ENCODE measurements at regions not wholly inside any gene's neighbourhood (a gene's known extent, or its start where the extent isn't known, plus 50 kb on each side); places are given as distances from the start of the nearest gene placed in this dataset.

- no peak for DNase-seq
- H2AFZ ChIP-seq (ENCODE audit: low read length), result no peak overlapping the region
These were observed 219.3 kb upstream of the APCDD1 start for GRCh38 chr18:10234912-10235660.

GRCh38 chr18:10235661-10235952 lies 218.8 kb upstream of the APCDD1 start:
- H3K4me1 ChIP-seq (ENCODE audit: low read length), result no peaks in the 10 kb centered on the region
- H3K9me3 ChIP-seq (replicated peaks; ENCODE audit: insufficient read depth, low read length), result no peaks in the 10 kb centered on the region
- no peaks in the 10 kb centered on the region for H3F3A ChIP-seq (ENCODE audit: insufficient read depth, low read length)
- no peaks in the 10 kb centered on the region for H4K20me1 ChIP-seq (ENCODE audit: insufficient read depth, low read length)
- H3K36me3 ChIP-seq (replicated peaks; ENCODE audit: insufficient read depth, low read length), result no peaks in the 10 kb centered on the region
- no peak overlapping the region for H2AFZ ChIP-seq (ENCODE audit: low read length)
- no peak overlapping the region for H3K4me3 ChIP-seq (ENCODE audit: low read length)
- no peak for DNase-seq
- H3K79me2 ChIP-seq (ENCODE audit: low read length), result no peaks in the 10 kb centered on the region
- TF ChIP-seq EZH2 (optimal IDR thresholded peaks at IDR 0.05; ENCODE audit: low read depth, low read length), result no peak
- no peak overlapping the region for H3K27ac ChIP-seq (ENCODE audit: low read length)
- H3K4me2 ChIP-seq (ENCODE audit: low read depth, low read length), result no peak overlapping the region
- no peak overlapping the region for H3K9ac ChIP-seq (ENCODE audit: low read length)
- no peaks in the 10 kb centered on the region for H3K9me2 ChIP-seq (replicated peaks; ENCODE audit: insufficient read depth, low read length)
- H3K27me3 ChIP-seq (replicated peaks; ENCODE audit: insufficient read depth, low read length), result no peaks in the 10 kb centered on the region

More at GRCh38 chr18:10234912-10235660, 219.3 kb upstream of the APCDD1 start:
- no peaks in the 10 kb centered on the region for H3K79me2 ChIP-seq (ENCODE audit: low read length)
- H3K9me2 ChIP-seq (replicated peaks; ENCODE audit: insufficient read depth, low read length), result no peaks in the 10 kb centered on the region
- H3F3A ChIP-seq (ENCODE audit: insufficient read depth, low read length), result no peaks in the 10 kb centered on the region
- no peak overlapping the region for H3K9ac ChIP-seq (ENCODE audit: low read length)
- H4K20me1 ChIP-seq (ENCODE audit: insufficient read depth, low read length), result no peaks in the 10 kb centered on the region
- H3K27me3 ChIP-seq (replicated peaks; ENCODE audit: insufficient read depth, low read length), result no peaks in the 10 kb centered on the region
- no peaks in the 10 kb centered on the region for H3K9me3 ChIP-seq (replicated peaks; ENCODE audit: insufficient read depth, low read length)
- H3K4me2 ChIP-seq (ENCODE audit: low read depth, low read length), result no peak overlapping the region
- H3K27ac ChIP-seq (ENCODE audit: low read length), result no peak overlapping the region
- H3K4me3 ChIP-seq (ENCODE audit: low read length), result no peak overlapping the region
- no peaks in the 10 kb centered on the region for H3K4me1 ChIP-seq (ENCODE audit: low read length)
- no peaks in the 10 kb centered on the region for H3K36me3 ChIP-seq (replicated peaks; ENCODE audit: insufficient read depth, low read length)
- TF ChIP-seq EZH2phosphoT487 (IDR thresholded peaks at IDR 0.05; ENCODE audit: low read length) (no peak), EZH2 (optimal IDR thresholded peaks at IDR 0.05; ENCODE audit: low read depth, low read length) (no peak), CTCF (IDR thresholded peaks at IDR 0.05; ENCODE audit: low read length) (no peak)

DNA sequence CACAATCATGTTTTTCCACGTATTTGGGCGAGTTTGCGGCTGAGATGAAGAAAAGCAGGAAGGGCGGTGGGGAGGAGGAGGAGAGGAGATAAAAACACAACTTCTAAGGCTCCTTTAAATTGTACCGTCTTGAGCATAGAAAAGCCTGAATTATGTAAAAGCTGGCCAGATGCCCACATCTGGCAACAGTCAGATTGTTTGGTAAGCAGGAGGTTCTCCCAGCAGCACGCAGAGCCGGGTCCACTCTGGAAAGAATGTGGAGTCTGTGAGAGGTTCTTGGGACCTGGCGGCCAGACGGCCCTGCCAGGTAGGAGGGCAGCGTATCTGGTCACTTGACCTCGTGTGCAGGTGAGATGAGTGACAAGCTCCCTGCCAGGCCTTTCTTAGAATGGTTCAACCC lies 215.3 kb upstream of the APCDD1 start:
- Histone ChIP-seq H3K79me2 (ENCODE audit: low read length) (no peaks in the 10 kb centered on the region), H4K20me1 (ENCODE audit: insufficient read depth, low read length) (no peaks in the 10 kb centered on the region), H3K4me2 (ENCODE audit: low read depth, low read length) (no peak overlapping the region), H3K4me3 (ENCODE audit: low read length) (no peak overlapping the region), H3K27ac (ENCODE audit: low read length) (no peak overlapping the region), H3K4me1 (ENCODE audit: low read length) (no peaks in the 10 kb centered on the region), H3K36me3 (replicated peaks; ENCODE audit: insufficient read depth, low read length) (no peaks in the 10 kb centered on the region), H3K9me2 (replicated peaks; ENCODE audit: insufficient read depth, low read length) (no peaks in the 10 kb centered on the region), H3F3A (ENCODE audit: insufficient read depth, low read length) (no peaks in the 10 kb centered on the region), H2AFZ (ENCODE audit: low read length) (no peak overlapping the region), H3K27me3 (replicated peaks; ENCODE audit: insufficient read depth, low read length) (no peaks in the 10 kb centered on the region), H3K9me3 (replicated peaks; ENCODE audit: insufficient read depth, low read length) (no peaks in the 10 kb centered on the region), H3K9ac (ENCODE audit: low read length) (no peak overlapping the region)
- DNase-seq, result no peak
- TF ChIP-seq EZH2phosphoT487 (IDR thresholded peaks at IDR 0.05; ENCODE audit: low read length), result no peak
- no peak for TF ChIP-seq EZH2 (optimal IDR thresholded peaks at IDR 0.05; ENCODE audit: low read depth, low read length)
- TF ChIP-seq CTCF (IDR thresholded peaks at IDR 0.05; ENCODE audit: low read length), result no peak

GRCh38 chr18:10239991-10240634 lies 214.3 kb upstream of the APCDD1 start:
- Histone ChIP-seq H3K4me2 (ENCODE audit: low read depth, low read length) (no peak overlapping the region), H3K4me1 (ENCODE audit: low read length) (no peaks in the 10 kb centered on the region), H3K9me3 (replicated peaks; ENCODE audit: insufficient read depth, low read length) (no peaks in the 10 kb centered on the region), H2AFZ (ENCODE audit: low read length) (no peak overlapping the region), H3K27ac (ENCODE audit: low read length) (no peak overlapping the region), H3K27me3 (replicated peaks; ENCODE audit: insufficient read depth, low read length) (no peaks in the 10 kb centered on the region), H3K9ac (ENCODE audit: low read length) (no peak overlapping the region), H3K4me3 (ENCODE audit: low read length) (no peak overlapping the region), H3K9me2 (replicated peaks; ENCODE audit: insufficient read depth, low read length) (no peaks in the 10 kb centered on the region), H4K20me1 (ENCODE audit: insufficient read depth, low read length) (no peaks in the 10 kb centered on the region), H3F3A (ENCODE audit: insufficient read depth, low read length) (no peaks in the 10 kb centered on the region), H3K79me2 (ENCODE audit: low read length) (no peaks in the 10 kb centered on the region), H3K36me3 (replicated peaks; ENCODE audit: insufficient read depth, low read length) (no peaks in the 10 kb centered on the region)
- no peak for DNase-seq
- TF ChIP-seq CTCF (IDR thresholded peaks at IDR 0.05; ENCODE audit: low read length), result no peak
- TF ChIP-seq EZH2 (optimal IDR thresholded peaks at IDR 0.05; ENCODE audit: low read depth, low read length), result no peak
- no peak for TF ChIP-seq EZH2phosphoT487 (IDR thresholded peaks at IDR 0.05; ENCODE audit: low read length)

Data from MM.1S (cell line).